Right lobe of liver (tissue), 4 donors: ENCODE measurements at regions not wholly inside any gene's neighbourhood (a gene's known extent, or its start where the extent isn't known, plus 50 kb on each side); places are given as distances from the start of the nearest gene placed in this dataset.

ENCODE experiments used
- POLR2A ChIP-seq: fragments of 450-650 bp; IDR thresholded peaks from one replicate; pipeline ENCODE4 v1.6.1; 2017; ENCODE audit warnings: antibody characterized with exemption, mild to moderate bottlenecking
- TF ChIP-seq, protein P1 (sequence below), 4 donors: fragments of 200-600 bp in 3 of 4; fragments of 450-650 bp in 1 of 4; IDR thresholded peaks; one replicate each; pipeline versions ENCODE4 v1.5.1 to v1.8.0; 2016 to 2022; ENCODE audit warnings: antibody characterized with exemption in 4 of 4, mild to moderate bottlenecking in 2 of 4
- donor health status: DM: no; HTN: no; CAD: no.
- donor health status: DM: no; HTN: no; CAD: no.
- donor health status: DM: no; HTN: yes; CAD: no.

DNA sequence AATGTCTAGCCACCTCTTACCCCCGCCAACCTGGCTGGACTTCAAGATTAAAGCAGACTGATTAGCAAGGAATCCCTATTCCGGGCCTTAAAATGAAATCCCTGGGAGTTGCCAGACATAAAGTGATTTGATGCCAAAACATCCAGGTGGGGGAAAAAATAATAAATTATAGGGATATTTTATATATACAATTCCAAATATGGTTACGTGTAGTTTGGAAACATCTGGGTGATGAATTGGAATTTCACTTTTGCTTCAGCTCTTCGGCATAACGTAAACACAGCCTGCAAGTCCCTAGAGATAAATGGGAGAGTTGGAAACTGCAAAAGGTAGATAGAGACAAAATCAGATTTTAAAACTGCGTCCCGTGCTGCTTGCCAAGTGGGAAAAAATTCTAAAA is 545.5 kb upstream of the MDFIC2 start:
- TF ChIP-seq, protein P1, sequence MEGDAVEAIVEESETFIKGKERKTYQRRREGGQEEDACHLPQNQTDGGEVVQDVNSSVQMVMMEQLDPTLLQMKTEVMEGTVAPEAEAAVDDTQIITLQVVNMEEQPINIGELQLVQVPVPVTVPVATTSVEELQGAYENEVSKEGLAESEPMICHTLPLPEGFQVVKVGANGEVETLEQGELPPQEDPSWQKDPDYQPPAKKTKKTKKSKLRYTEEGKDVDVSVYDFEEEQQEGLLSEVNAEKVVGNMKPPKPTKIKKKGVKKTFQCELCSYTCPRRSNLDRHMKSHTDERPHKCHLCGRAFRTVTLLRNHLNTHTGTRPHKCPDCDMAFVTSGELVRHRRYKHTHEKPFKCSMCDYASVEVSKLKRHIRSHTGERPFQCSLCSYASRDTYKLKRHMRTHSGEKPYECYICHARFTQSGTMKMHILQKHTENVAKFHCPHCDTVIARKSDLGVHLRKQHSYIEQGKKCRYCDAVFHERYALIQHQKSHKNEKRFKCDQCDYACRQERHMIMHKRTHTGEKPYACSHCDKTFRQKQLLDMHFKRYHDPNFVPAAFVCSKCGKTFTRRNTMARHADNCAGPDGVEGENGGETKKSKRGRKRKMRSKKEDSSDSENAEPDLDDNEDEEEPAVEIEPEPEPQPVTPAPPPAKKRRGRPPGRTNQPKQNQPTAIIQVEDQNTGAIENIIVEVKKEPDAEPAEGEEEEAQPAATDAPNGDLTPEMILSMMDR (IDR thresholded peaks at IDR 0.05) = no peak
- TF ChIP-seq POLR2A = no peak
